GM19463 (cell line): ENCODE measurements at regions not wholly inside any gene's neighbourhood (a gene's known extent, or its start where the extent isn't known, plus 50 kb on each side); places are given as distances from the start of the nearest gene placed in this dataset.
A peak's percentile ranks its signal among the peaks of the same experiment; 100 is the strongest.
"Not testable (repeated sequence)": the region's sequence is repeated elsewhere in the genome, so short reads cannot be mapped to it uniquely, and the experiment has no call there.

Experiments used
- ATAC-seq: cut with Tn5 transposase; IDR thresholded peaks from one replicate; pipeline ENCODE4 v1.9.1; 2021; ENCODE audit warnings: mild to moderate bottlenecking, moderate library complexity; ENCODE audit not compliant: unreplicated experiment

DNA sequence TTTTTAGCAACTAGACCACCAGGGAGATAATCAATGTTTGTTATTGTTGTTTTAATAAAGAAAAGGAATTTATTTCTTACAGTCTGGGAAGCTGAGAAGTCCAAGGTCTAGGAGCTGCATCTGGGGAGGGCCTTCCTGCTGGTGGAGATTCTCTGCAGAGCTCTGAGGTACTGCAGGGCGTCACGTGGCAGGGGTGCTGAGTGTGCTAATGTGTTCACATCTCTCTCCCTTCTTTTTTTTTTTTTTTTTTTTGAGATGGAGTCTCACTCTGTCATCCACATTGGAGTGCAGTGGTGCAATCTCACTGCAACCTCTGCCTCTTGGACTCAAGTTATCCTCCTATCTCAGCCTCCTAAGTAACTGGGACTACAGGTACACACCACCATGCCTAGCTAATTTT, 150.9 kb upstream of the TRIM24 start:
- ATAC-seq, result no peak

DNA sequence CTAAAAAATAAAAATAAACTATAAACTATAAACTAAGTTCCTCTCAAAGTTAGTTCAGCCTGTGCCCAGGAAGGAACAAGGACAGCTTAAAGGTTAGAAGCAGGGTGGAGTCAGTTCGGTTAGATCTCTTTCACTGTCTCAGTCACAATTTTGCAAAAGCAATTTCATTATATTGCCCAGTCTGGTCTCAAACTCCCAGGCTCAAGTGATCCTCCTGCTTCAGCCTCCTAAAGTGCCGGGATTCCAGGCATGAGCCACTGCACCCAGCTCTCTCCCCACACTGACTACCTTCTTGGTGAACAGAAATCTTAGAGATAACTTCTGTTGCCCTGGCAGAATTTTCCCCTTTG, 146.3 kb upstream of the TRIM24 start:
- ATAC-seq, result no peak

DNA sequence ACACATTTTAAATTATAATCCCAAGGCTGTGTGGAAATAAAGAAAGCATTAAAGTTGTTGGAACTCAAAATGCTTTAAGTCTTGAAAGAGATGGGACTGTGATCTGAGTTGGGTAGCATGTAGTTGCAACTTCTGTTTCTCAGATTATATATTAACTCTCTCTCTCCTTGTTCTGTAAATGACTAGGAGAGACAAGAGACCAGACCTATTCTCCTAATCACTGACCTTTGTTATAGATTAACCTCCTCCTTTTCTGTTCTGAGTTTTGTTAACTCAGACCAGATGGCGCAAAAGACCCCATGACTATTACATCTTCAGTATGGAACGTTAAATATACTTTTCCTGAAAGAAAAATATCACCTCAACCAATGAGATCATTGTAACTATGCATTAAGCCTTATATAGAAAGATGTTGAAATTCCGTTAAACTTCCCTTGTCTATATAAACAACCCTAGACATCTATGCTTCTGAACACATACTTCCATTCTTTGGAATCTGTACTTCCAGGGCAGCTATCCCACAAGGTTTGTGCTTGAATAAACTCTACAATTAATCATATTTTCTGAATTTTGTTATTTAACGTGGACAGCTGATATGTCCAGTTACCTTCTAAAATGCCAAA, 143.5 kb upstream of the TRIM24 start:
- ATAC-seq, result peak; percentile 95

DNA sequence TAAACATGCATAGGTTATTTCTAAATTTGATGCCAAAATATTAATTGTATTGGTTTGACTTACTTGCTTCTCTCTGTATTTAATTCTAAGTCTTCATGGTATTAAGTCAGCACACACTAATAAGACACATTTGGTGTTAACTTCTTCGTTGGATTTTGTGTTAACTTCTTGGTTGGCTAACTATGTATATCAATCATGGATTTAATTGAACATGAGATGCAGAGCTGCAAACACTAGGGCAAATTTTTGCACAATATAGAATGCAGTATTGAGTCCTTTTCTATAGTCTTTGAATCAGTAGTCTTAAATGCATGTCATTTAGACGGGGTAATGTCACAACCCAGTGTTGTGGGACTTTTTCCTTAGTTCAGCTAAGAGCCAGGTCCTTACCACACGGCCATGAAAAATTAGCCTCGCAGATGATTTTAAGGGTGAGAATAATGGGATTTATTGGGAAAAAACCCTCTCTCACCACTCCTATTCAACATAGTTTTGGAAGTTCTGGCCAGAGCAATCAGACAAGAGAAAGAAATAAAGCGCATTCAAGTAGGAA, 142.9 kb upstream of the TRIM24 start:
- no peak for ATAC-seq

DNA sequence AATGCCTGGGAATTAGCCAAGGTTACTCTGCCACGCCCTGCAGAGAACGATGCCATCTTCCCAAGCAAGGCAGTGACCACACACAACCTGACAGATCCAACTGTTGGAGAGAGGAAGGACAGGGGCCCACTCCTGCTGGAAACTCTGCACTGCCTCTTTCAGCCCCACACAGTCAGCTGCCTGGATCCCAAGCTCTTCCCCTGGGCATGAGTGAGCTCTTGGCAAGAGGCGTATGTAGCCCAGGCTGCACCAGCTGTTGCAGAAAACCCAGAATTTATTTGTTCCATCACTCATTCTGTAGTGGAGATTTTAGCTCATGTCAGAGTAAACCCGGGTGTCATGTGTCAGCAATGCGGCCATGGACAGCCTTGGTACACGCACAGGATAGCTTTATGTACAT, 135.1 kb upstream of the TRIM24 start:
- no peak for ATAC-seq

DNA sequence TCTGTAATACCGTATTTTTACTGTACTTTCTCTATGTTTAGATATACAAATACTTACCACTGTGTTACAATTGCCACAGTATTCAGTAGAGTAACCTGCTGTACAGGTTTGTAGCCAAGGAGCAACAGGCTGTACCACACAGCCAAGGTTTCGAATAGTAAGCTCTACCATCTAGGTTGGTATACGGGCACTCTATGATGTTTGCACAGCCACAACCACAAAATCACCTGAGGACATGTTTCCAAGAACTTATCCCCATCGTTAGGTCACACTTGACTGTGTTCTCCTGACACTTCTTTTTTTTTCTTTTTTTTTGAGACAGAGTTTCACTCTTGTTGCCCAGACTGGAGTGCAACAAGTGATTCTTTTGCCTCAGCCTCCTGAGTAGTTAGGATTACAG, 134.6 kb upstream of the TRIM24 start:
- no peak for ATAC-seq

DNA sequence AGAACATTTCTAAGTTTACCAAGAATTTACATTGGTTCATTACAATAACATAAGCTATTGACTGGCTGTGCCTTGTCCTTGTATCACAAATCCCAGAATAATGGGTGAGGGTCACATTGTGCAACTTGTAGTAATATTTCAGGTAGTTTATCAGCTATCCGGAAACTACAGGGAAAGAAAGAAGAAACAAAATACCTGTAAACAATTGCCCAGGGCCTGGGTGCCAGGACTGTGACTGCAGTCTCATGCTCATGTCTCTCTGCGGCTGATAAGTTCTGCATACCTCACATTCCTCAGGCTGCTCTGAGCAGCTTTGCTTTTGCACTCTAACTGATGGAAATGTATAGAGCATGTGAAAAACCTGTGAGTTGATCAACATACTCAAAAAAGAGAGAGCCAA, 131.8 kb upstream of the TRIM24 start:
- ATAC-seq, result no peak

DNA sequence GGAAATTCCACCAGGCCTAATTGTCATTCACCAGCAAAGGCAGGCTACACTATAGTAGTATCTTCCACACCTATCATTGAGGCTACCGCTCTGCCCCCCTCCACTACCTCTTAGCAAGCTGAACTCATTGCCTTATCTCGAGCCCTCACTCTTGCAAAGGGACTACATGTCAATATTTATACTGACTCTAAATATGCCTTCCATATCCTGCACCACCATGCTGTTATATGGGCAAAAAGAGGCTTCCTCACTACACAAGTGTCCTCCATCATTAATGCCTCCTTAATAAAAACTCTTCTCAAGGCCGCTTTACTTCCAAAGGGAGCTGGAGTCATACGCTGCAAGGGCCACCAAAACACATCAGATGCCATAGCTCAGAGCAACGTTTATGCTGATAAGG, 127.2 kb upstream of the TRIM24 start:
- not testable (repeated sequence) for ATAC-seq

DNA sequence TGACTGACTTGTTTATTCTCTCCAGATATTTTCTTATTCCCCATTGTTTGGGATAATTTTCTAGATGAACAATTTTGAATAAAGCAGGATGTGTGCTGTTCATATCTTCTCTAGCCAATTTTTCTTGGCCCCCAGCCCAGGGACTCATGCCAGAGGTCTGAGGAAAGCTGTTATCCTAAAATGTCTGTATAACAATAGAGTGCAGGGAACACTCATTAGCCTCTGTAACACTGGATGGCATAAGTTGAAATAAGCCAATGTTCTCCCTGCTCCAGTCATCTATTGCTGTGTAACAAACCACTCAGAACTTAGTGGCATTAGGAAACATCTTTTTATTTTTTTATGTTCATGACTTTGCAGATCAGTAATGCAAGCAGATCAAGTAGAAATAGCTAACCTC, 121.7 kb upstream of the TRIM24 start:
- ATAC-seq, result no peak

DNA sequence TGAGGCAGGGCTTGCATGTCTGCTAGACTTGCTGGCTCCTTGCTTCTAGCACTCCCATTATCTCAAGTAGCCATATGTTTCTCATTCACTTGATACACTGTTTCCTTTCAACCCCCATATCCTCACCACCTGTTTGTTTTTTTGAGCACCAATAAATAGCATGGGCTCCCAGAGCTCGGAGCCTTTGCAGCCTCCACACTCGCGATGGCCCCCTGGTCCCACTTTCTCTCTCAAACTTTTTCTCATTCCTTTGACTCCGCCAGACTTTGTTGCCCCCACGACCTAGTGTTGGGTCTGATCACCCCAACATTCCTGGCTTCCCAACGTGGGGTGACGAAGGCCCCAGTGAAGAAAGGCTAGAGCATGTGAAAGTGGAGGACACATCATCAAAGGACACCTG, 120.8 kb upstream of the TRIM24 start:
- ATAC-seq, result not testable (repeated sequence)

DNA sequence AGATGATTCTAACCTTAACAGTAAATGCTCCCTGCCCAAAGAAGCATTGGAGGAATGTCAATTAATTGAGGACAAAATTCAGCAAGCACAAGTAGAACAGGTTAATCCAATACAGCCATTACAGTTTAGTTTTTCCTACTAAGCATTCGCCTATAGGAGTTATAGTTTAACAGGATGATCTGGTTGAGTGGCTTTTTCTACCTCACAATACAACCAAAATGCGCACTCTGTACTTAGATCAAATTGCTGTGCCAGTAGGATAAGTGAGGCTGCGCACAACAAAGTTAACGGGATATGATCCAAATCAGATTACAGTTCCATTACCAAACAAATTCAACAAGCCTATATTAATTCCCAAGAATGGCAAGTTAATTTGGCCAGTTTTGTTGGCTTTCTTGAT, 117.1 kb upstream of the TRIM24 start:
- no peak for ATAC-seq

DNA sequence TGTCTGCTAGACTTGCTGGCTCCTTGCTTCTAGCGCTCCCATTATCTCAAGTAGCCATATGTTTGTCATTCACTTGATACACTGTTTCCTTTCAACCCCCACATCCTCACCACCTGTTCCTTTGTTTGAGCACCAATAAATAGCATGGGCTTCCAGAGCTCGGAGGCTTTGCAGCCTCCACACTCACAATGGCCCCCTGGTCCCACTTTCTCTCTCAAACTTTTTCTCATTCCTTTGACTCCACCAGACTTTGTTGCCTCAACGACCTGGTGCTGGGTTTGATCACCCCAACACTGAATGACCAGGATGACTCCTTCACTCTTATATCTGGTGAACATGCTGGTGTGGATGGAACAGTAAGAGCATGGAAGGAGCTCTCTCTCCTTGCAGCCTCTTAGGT, 114.5 kb upstream of the TRIM24 start:
- no peak for ATAC-seq

DNA sequence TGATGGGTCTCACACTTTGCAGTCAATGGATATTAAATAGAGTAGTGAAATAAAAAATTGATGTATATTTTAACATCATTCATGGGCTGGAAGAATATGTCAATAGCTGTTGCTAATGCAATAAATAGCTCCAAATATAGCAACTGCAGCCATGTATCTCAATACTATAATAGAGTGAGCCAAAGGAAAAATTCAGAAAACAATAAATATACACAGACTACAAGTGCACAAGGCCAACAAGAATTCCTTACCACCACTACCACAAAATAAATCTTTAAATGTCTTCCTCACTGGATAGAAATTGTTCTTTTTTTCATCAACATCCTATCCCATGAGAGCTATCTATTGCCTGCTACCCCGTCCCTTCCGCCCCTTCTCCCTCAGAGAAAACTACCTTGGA, 113.1 kb upstream of the TRIM24 start:
- ATAC-seq, result no peak

DNA sequence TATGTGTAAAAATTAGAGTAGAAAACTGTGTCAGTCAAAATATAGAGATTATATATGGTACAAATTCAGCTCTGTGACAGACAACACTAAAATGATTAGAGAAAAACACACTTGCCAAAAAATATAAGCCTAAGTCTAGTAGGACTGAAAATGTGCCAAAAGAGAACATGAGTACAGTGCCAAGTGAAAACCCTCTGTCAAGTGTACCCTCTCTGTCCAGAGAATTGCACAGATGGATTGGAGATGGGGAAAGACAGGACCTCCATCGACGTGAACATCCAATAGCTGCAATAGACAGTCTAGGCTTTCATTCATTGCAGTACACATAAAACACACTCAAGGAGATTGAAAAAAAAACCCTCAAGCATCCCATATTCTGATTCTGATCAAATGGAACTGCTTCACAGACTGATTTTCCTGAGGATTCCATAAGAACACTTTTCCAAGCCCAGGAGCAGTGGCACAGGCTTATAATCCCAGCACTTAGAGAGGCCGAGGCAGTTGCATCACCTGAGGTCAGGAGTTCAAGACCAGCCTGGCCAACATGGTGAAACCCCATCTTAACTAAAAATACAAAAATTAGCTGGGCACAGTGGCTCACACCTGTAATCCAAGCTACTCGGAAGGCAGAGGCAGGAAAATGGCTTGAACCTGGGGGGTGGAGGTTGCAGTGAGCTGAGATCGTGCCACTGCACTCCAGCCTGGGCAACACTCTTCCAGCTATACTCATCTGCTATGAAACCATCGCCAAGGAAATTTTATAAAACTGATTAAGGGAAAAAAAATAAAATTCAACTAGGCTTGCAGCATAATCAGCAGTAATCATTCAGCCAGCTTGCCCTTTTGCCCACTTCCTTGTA, 110.0 kb upstream of the TRIM24 start:
- ATAC-seq, result no peak

DNA sequence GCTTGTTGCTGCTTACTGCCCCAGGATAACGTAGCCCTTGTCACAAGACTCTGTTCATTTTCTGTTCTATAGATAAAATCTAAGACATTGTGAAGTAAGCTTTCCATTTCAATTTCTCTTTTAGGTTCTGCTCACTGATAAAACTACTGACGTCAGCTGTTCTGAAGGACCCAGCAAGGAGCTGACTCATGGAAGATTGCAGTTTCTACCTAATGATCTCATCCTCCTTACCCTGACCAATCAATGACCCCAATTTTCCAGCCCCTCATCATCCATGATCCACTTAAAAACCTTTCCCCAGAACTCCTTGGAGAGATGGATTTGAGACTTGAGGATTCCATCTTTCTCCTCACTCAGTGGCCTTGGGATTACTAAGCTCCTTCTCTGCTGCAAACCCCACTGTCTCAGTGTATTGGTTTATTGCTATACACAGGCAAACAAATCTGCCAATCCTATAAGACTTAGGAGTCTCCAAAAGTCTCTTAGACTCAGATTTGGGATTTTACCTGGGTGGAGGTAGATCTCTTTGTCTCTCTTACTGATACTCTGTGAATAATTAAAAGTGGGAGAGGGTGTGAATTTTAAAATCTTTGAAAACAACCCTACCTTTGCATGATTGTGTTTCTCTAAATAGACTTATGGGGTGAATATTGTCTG, 109.2 kb upstream of the TRIM24 start:
- ATAC-seq, result no peak

DNA sequence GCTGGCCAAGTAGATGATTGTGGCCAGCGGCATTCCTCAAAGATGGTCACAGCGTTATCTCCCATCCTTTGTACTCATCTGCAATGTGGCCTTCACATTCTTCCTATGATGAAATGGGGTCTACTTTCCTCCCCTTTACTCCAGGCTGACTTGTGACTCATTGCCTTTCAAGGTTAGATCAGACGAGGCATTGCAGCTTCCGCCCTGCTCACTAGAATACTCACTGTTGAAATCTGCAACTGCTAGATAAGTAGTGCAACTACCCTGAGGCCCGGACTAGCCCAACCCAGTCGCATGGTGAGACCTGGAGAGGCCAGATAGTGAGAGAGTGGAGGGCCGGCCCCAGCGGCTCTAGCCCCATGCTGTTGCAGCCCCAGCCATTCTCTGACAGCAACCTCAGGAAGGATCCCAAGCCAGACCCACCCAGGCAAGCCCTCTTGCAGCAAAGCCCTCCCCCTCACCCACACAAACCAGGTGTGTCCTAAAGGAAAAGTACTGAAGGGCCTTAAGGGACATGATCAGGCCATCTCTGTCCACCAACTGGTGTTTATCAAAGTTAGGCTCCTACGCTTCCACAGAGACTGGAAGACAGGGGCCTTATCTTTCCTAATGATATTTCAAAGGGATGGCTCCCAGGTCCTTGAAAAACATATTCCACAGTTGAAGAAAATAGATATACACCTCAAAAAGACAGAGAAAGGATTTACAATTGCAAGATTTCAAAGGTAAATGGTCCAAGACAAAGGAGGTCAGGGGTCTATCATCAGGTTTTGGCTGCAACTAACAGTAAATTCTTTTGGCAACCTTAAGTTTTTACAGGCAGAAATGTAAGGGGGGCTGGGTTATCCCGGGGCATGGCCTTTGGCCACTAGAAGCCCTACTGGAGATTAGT, 107.2 kb upstream of the TRIM24 start:
- no peak for ATAC-seq

DNA sequence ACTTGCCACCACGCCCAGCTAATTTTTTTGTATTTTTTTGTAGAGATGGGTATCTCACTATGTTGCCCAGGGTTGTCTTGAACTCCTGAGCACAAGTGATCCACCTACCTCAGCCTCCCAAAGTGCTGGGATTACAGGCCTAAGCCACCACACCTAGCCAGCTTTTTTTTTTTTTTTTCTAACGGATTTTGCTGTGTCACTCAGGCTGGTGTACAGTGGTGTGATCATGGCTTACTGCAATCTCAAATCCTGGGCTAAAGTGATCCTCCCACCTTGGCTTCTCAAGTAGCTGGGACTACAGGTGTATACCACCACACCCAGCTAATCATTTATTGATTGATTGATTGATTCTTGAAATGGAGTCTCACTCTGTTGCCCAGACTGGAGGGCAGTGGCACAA, 106.0 kb upstream of the TRIM24 start:
- ATAC-seq, result no peak

DNA sequence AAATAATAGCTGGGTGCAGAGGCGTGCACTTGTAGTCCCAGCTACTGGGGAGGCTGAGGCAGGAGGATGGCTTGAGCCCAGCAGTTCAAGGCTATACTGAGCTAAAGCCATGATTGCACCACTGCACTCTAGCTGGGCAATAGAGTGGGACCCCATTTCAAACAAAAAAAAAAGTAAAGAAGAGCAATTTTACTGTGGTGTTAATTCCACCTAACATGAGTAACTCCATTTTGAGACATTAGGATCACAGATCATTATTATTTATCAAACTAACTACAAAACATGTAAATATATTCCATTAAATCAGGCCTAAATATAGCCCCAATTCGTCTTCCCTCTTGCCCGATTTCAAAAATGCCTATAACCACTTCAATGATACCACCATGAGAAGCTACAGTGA, 104.8 kb upstream of the TRIM24 start:
- ATAC-seq, result no peak

DNA sequence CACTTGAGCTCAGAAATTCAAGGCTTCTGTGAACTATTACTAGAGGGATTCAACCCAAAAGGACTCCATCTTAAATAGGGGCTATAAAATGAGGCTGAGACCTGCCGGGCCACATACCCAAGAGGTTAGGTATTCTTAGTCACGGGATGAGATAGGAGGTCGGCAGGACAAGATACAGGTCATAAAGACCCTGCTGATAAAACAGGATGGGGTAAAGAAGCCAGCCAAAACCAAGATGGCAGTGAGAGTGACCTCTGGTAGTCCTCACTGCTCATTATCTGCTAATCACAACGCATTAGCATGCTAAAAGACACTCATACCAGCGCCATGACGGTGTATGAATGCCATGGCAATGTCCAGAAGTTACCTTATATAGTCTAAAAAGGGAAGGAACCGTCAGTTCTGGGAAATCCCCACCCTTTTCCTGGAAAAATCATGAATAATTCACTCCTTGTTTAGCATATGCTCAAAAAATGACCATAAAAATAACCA, 101.2 kb upstream of the TRIM24 start:
- no peak for ATAC-seq

DNA sequence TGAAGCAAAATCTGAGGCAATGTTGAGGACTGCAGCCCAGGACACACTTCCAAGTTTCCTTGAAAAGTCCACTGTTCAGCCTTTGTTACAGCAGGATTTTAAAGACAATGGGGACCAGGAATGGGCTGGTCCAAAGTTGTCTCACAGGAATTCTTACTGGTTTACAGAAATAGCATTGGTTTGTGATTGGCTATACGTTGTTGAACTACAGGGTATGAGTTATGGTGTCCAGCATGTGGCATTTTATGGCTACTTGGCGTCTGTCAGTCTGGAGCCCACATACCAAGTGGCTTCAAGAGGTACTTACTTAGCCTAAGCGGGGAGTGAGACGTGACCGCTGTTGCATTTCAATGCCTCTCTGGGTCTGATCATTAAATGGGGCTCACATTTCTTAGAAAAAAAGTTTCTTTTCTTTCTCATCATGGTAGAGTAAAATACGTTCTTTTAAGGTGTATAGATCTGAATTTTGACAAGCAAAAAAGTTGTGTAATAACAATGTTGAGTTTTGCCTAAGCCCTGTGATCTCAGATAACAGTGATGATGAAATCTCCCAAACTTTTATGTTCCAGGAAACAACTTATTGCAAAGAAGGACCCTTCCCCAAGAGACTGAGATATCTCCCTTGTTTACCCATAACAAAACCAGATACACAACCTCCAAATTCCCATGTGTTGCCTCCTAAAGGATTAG, 100.0 kb upstream of the TRIM24 start:
- no peak for ATAC-seq
